ENCODE measurements at regions not wholly inside any gene's neighbourhood (a gene's known extent, or its start where the extent isn't known, plus 50 kb on each side); places are given as distances from the start of the nearest gene placed in this dataset.

GRCh38 chr2:154565433-154565832 is 133.1 kb upstream of the KCNJ3 start:
- no peak for TF ChIP-seq CTCF (conservative IDR thresholded peaks at IDR 0.05; ENCODE audit: low read depth, low read length)
- no peak for TF ChIP-seq EZH2 (IDR thresholded peaks at IDR 0.05; ENCODE audit: borderline replicate concordance, low read depth, low read length, poor library complexity, severe bottlenecking)

All from A673 (cell line).